ENCODE measurements at regions not wholly inside any gene's neighbourhood (a gene's known extent, or its start where the extent isn't known, plus 50 kb on each side); places are given as distances from the start of the nearest gene placed in this dataset.

- DNase-seq: no peak
Measured at GRCh38 chr15:75134748-75135147, 66.9 kb upstream of the C15orf39 start.

DNA sequence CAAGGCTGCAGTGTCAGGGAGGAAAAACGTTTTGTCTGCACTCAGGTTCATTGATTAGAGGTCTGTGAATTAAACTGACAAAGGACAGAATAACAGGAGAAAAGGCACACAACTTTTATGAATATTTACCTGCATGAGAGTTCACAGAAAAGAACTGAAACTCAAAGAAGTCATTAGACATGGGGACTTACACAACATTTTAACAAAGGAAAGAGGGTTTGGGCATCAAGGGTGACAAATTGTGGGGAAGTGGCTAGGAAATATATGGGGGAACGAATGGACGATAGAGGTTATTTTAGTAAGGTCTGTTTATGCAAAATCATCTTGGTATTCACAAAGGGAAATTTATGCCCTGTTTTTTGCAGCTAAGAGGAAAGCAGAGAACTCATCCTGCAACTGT lies 65.6 kb upstream of the C15orf39 start:
- DNase-seq: no peak

DNA sequence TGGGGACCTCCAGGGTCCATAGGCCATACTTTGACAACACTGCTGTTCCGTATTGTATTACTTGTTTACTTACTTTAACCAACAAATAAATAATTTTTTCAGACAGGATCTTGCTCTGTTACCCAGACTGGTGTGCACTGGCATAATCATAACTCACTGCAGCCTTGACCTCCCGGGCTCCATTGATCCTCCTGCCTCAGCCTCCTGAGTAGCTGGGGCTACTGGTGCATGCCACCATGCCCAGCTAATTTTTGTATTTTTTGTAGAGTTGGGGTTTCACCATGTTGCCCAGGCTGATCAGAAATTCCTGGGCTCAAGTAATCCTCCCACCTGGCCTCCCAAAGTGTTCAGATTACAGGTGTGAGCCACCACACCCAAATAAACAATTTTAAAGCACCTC lies 64.9 kb upstream of the C15orf39 start:
- no peak for DNase-seq

DNA sequence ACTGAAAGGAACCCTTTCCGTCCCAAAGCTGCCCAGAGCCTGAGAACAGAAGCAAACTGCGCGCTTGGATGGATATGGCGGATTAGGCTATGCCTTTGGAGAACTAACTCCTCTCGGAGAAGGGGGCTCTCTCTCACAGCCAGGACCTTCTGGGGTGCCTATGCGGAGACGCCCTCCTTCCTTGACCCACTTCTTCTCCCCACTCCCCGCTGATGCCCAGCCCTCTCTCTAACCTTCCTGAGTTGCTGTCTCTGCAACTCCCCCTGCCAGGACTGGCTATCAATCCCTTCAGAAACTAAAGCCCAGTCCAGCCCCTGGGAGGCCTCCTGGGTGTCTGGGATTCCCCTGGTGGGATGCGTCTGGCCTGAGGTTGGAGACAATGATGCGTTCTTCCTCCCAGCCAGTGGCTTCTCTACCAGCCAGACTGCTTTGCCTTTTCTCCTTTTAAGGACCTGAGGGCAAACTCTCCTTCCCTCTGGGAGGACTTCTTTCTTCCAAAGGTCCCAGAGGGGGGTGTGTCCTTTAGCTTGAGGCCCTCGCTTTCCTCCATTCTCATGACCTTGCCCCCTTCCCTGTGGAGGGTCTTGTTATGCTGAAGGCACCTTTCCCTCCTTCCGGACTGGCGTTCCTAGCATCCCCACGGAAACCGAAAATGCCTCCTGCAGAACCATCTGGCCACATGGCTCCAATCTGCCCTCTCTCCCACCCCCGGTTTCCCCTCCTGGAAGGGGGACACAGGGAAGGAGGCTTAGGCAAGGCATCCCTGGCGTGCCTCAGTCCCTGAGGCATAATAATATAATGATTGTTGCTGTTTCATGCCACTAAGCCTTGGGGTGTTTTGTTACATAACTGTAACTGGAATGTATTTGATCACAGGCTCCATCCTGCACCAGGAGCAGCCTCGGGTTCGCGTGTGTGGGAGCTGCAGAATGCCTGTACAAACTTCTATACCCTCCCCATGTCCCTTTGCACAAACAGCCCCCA lies 63.4 kb upstream of the C15orf39 start:
- DNase-seq: no peak

GRCh38 chr15:75140080-75140879 lies 61.4 kb upstream of the C15orf39 start:
- no peak for DNase-seq

GRCh38 chr15:75142499-75142898 lies 59.2 kb upstream of the C15orf39 start:
- no peak for DNase-seq

GRCh38 chr15:75143738-75144334 lies 57.8 kb upstream of the C15orf39 start:
- DNase-seq: no peak

GRCh38 chr15:75145027-75145841 lies 56.4 kb upstream of the C15orf39 start:
- no peak for DNase-seq

- DNase-seq: no peak
Measured at GRCh38 chr15:75148280-75148679, 53.4 kb upstream of the C15orf39 start.

DNA sequence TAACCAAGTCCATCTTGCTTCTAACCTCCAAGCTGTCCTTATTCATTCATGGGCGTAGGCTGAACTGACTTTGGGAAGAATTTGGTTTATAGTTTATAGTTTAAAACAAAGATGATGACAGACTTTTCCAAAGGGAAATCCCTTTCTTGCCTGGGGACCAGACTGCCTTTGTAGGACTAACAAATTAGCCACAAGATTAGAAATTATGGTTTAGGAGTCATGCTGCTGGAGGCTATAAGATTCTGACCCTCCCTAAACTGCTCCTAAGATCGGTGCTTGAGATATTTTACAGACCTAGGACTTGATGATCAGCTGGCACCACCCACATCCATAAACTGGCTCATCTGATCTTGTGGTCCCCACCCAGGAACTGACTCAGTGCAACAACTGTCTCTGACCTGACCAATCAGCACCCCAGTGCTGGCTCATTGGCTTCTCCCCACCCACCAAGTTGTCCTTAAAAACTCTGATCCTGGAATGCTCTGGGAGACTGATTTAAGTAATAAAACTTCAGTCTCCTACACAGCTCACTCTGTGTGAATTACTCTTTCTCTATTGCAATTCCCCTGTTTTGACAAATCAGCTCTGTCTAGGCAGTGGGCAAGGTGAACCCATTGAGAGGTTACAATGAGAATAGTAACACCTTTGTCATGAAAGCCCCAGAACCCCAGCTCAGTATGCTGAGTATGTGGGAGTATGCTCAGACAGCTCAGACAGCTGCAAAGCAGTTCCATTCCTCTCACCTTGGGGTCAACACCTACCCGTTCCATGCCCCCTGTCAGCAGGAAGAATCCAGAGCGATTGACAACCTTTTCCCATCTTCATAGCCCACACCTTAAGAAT lies 51.6 kb upstream of the C15orf39 start:
- DNase-seq: no peak

DNA sequence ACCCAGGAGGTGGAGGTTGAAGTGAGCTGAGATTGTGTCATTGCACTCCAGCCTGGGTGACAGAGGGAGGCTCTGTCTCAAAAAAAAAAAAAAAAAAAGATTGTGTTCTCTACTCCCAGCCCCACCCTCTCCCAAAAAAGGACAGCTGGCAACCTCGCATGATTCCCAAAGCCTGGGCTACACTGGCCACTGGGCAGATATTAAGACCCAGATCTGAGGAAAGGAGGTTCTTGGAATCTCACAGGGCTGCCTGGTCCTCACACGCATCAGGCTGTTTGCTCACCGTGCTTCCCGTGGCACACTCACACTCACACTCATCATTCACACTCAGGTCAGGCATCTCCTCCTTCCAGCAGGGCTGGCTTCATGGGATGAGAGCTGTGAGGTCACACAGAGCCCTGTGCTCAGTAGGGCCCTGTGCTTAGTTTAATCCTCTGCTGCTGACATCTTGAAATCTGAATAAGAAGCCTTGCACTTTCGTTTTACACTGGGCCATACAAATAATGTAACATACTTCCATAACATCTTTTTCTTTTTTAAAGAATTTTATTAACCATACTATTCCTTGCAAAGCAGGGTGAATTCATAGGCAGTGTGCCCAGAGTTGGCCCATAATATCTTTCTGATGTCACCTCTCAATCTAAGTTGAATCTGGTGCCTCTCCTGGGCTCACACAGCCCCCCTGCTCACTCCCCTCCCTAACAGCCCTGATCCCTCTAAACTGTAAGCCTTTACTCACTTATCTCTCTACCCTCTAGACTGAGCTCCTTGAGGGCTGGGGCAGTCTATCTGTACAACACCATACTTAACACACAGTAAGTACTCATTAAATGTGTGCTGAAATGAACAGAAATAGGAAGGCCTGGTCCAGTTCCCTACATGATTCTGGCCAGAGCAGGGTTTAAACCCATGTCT lies 50.2 kb upstream of the C15orf39 start:
- DNase-seq: no peak

Data from activated gamma-delta T cell (primary cell).